SK-N-SH (cell line): ENCODE measurements at regions not wholly inside any gene's neighbourhood (a gene's known extent, or its start where the extent isn't known, plus 50 kb on each side); places are given as distances from the start of the nearest gene placed in this dataset.

Experiments
- CTCF ChIA-PET: fragments of 300-600, 350-600 bp; formaldehyde crosslinking; extraction: SDS; loops from one replicate; lab custom pipeline; 2021; lab: Yijun Ruan, JAX
- POLR2A ChIA-PET: fragments of 350-600 bp; sonication (Branson Sonifier 250); formaldehyde crosslinking; extraction: SDS; loops from one replicate; lab custom pipeline; 2020; ENCODE audit warnings: antibody characterized with exemption, inconsistent platforms; lab: Yijun Ruan, JAX
- DNase-seq: peaks from one replicate; pipeline ENCODE4 v3.0.0; 2012
- H2AFZ ChIP-seq: fragments of 200-600 bp; sonication (generic); 2 replicates; pipeline ENCODE4 v1.8.1; 2016; ENCODE audit warnings: antibody characterized with exemption, mild to moderate bottlenecking, low read depth
- H3F3A ChIP-seq: fragments of 200-600 bp; sonication (generic); replicated peaks from 2 replicates; pipeline ENCODE3; 2016; ENCODE audit warnings: antibody characterized with exemption, mild to moderate bottlenecking; ENCODE audit not compliant: insufficient read depth
- H3K27ac ChIP-seq, 2 experiments: fragments of 200-500 bp in 1 of 2; fragments of 200-600 bp in 1 of 2; sonication (Bioruptor generic) in 1 of 2; sonication (generic), shearing (Covaris generic) in 1 of 2; 2 replicates each; pipeline versions ENCODE4 v1.5.1 to v1.6.1; 2014 to 2016; ENCODE audit warnings: low read depth in 2 of 2, inconsistent platforms in 1 of 2, low read length in 1 of 2, mild to moderate bottlenecking in 1 of 2, mixed read lengths in 1 of 2
- H3K27me3 ChIP-seq: fragments of 200-600 bp; sonication (generic), shearing (Covaris generic); 2 replicates; pipeline ENCODE4 v1.6.1; 2016; ENCODE audit warnings: mixed run types; ENCODE audit not compliant: insufficient read depth
- H3K36me3 ChIP-seq, 2 experiments: fragments of 200-500 bp in 1 of 2; fragments of 200-600 bp in 1 of 2; sonication (Bioruptor generic) in 1 of 2; sonication (generic) in 1 of 2; replicated peaks in 1 of 2; 2 replicates each; pipeline versions ENCODE3 to v1.5.1; 2014 to 2016; ENCODE audit warnings: low read length in 1 of 2, mild to moderate bottlenecking in 1 of 2; ENCODE audit not compliant: insufficient read depth in 2 of 2, control insufficient read depth in 1 of 2
- H3K4me1 ChIP-seq, 2 experiments: fragments of 200-500 bp in 1 of 2; fragments of 200-600 bp in 1 of 2; sonication (Bioruptor generic) in 1 of 2; sonication (generic), shearing (Covaris generic) in 1 of 2; 2 replicates each; pipeline versions ENCODE4 v1.5.1 to v1.6.1; 2014 to 2016; ENCODE audit warnings: low read depth in 1 of 2, low read length in 1 of 2, mixed run types in 1 of 2; ENCODE audit not compliant: insufficient read depth in 2 of 2, control insufficient read depth in 1 of 2
- H3K4me2 ChIP-seq: fragments of 200-600 bp; sonication (generic), shearing (Covaris generic); 2 replicates; pipeline ENCODE4 v1.6.1; 2017; ENCODE audit warnings: mixed run types
- H3K4me3 ChIP-seq, 2 experiments: fragments of 200-500 bp in 1 of 2; fragments of 200-600 bp in 1 of 2; sonication (Bioruptor generic) in 1 of 2; sonication (generic), shearing (Covaris generic) in 1 of 2; 2 replicates each; pipeline versions ENCODE4 v1.5.1 to v1.8.1; 2014 to 2016; ENCODE audit warnings: low read depth in 2 of 2, inconsistent platforms in 1 of 2, low read length in 1 of 2, mild to moderate bottlenecking in 1 of 2, mixed read lengths in 1 of 2, moderate library complexity in 1 of 2
- H3K79me2 ChIP-seq: fragments of 200-600 bp; sonication (generic); 2 replicates; pipeline ENCODE4 v1.8.1; 2017; ENCODE audit warnings: mild to moderate bottlenecking; ENCODE audit not compliant: insufficient read depth
- H3K9ac ChIP-seq: fragments of 200-600 bp; sonication (generic); 2 replicates; pipeline ENCODE4 v1.6.1; 2017; ENCODE audit warnings: mixed run types
- H3K9me2 ChIP-seq: fragments of 200-600 bp; sonication (generic); 2 replicates; pipeline ENCODE4 v1.6.1; 2017; ENCODE audit warnings: mixed run types
- H3K9me3 ChIP-seq: fragments of 200-600 bp; sonication (generic); 2 replicates; pipeline ENCODE4 v1.6.1; 2017; ENCODE audit warnings: mixed run types, mild to moderate bottlenecking, moderate library complexity
- H4K20me1 ChIP-seq: fragments of 200-600 bp; sonication (generic); 2 replicates; pipeline ENCODE4 v1.6.1; 2017; ENCODE audit warnings: mild to moderate bottlenecking, mixed run types; ENCODE audit not compliant: insufficient read depth
- CTCF ChIP-seq: fragments of 200-600 bp; sonication (generic); IDR thresholded peaks from 2 replicates; pipeline ENCODE4 v1.6.1; 2017; ENCODE audit warnings: antibody characterized with exemption, mild to moderate bottlenecking, moderate library complexity
- ELF1 ChIP-seq: IDR thresholded peaks from 2 replicates; pipeline ENCODE4 v1.4.0; 2012
- EP300 ChIP-seq, 2 experiments: IDR thresholded peaks; 2 replicates each; pipeline versions ENCODE4 v1.4.0 to v1.6.1; 2012; ENCODE audit warnings: borderline replicate concordance in 1 of 2, low read depth in 1 of 2, low read length in 1 of 2
- EZH2phosphoT487 ChIP-seq: fragments of 200-600 bp; sonication (generic); IDR thresholded peaks from 2 replicates; pipeline ENCODE4 v1.6.1; 2017; ENCODE audit warnings: low read depth, mixed run types, mild to moderate bottlenecking, antibody characterized with exemption, moderate library complexity, borderline replicate concordance
- FOXM1 ChIP-seq: IDR thresholded peaks from 2 replicates; pipeline ENCODE4 v1.4.0; 2012; ENCODE audit warnings: low read depth, mild to moderate bottlenecking
- GATA2 ChIP-seq: sonication (generic); formaldehyde crosslinking; IDR thresholded peaks from 2 replicates; pipeline ENCODE4 v1.5.0; 2020; ENCODE audit warnings: mild to moderate bottlenecking, missing genetic modification reagents
- MEF2A ChIP-seq: IDR thresholded peaks from 2 replicates; pipeline ENCODE4 v1.4.0; 2012; ENCODE audit warnings: low read depth, borderline replicate concordance
- MXI1 ChIP-seq: IDR thresholded peaks from 2 replicates; pipeline ENCODE4 v1.6.1; 2012; ENCODE audit warnings: mild to moderate bottlenecking, low read depth, low read length, improper control_type of control experiment
- NRF1 ChIP-seq: IDR thresholded peaks from 2 replicates; pipeline ENCODE4 v1.6.1; 2012; ENCODE audit warnings: low read depth, mild to moderate bottlenecking, low read length
- PBX3 ChIP-seq: IDR thresholded peaks from 2 replicates; pipeline ENCODE4; 2012
- POLR2AphosphoS5 ChIP-seq: IDR thresholded peaks from 2 replicates; pipeline ENCODE4 v1.6.1; 2012; ENCODE audit warnings: low read depth, low read length
- RAD21 ChIP-seq: IDR thresholded peaks from 2 replicates; pipeline ENCODE4 v1.6.1; 2012; ENCODE audit warnings: mild to moderate bottlenecking, low read length
- RCOR1 ChIP-seq: fragments of 150-350 bp; IDR thresholded peaks from 2 replicates; pipeline ENCODE4 v1.6.1; 2017; ENCODE audit warnings: antibody characterized with exemption, low read length
- RFX5 ChIP-seq: IDR thresholded peaks from 2 replicates; pipeline ENCODE4 v1.6.1; 2012; ENCODE audit warnings: mild to moderate bottlenecking, improper control_type of control experiment, low read length
- SIN3A ChIP-seq: IDR thresholded peaks from 2 replicates; pipeline ENCODE4 v1.6.1; 2012; ENCODE audit warnings: low read depth, mild to moderate bottlenecking, low read length, moderate library complexity, borderline replicate concordance
- TAF1 ChIP-seq: IDR thresholded peaks from 2 replicates; pipeline ENCODE4 v1.6.1; 2012; ENCODE audit warnings: low read depth, mild to moderate bottlenecking, low read length, moderate library complexity, borderline replicate concordance
- TCF12 ChIP-seq: IDR thresholded peaks from 2 replicates; pipeline ENCODE4 v1.4.0; 2012
- TEAD4 ChIP-seq: IDR thresholded peaks from 2 replicates; pipeline ENCODE4 v1.4.0; 2012; ENCODE audit warnings: mild to moderate bottlenecking, borderline replicate concordance; ENCODE audit not compliant: insufficient read depth
- YY1 ChIP-seq: IDR thresholded peaks from 2 replicates; pipeline ENCODE4 v1.4.0; 2012; ENCODE audit warnings: low read depth, mild to moderate bottlenecking
- ZBTB33 ChIP-seq: IDR thresholded peaks from 2 replicates; pipeline ENCODE4 v1.4.0; 2012; ENCODE audit warnings: low read depth, borderline replicate concordance
- WGBS: methylation state at CpG from one replicate; pipeline ENCODE4 v1.1.6; 2017; ENCODE audit warnings: low lambda C conversion rate; 5-methylcytosine and 5-hydroxymethylcytosine counted together

- no peaks in the 10 kb centered on the region for H3K36me3 ChIP-seq
- WGBS = 59% methylated on average over 2 of the region's 2 CpGs
- CTCF ChIA-PET = no interaction called here
- peak overlapping the region in 1 of 2 experiments; percentile 91; a peak in 2 of 4 replicates for H3K27ac ChIP-seq
- H3K79me2 ChIP-seq = no peaks in the 10 kb centered on the region
- H3F3A ChIP-seq = no peaks in the 10 kb centered on the region
- no peak overlapping the region for H3K9ac ChIP-seq
- no peaks in the 10 kb centered on the region for H4K20me1 ChIP-seq
- no peaks in the 10 kb centered on the region for H3K9me2 ChIP-seq
- no peak for DNase-seq
- POLR2A ChIA-PET = no interaction called here
- no peak overlapping the region for H3K4me3 ChIP-seq
- no peak overlapping the region for H3K4me2 ChIP-seq
- peaks cover 0 to 18% of the 10 kb centered on the region in 2 experiments; a peak in 2 of 4 replicates for H3K4me1 ChIP-seq
- H2AFZ ChIP-seq = no peak overlapping the region
- TF ChIP-seq TEAD4 (no peak), YY1 (no peak), PBX3 (peak; percentile 6; the same call in 1 of the 2 replicates), RAD21 (peak; percentile 4; the same call in 1 of the 2 replicates), RFX5 (no peak), EP300 (IDR thresholded peaks at IDR 0.05; ENCODE audit: borderline replicate concordance in 1 of 2, low read depth in 1 of 2, low read length in 1 of 2) (peak in 1 of 2 experiments; percentile 39; a peak in 2 of 4 replicates), GATA2 (CRISPR knock-in tag) (peak; percentile 50)
- H3K27me3 ChIP-seq = no peaks in the 10 kb centered on the region
- 0 out of 2 replicates have a peak, but pooled peaks cover 6% of the 10 kb centered on the region for H3K9me3 ChIP-seq
Observed at GRCh38 chr1:55833529-55834091, 618.4 kb upstream of the USP24 start.

GRCh38 chr1:55831759-55832158, 616.6 kb upstream of the USP24 start:
- H3K4me2 ChIP-seq = no peak overlapping the region
- no peaks in the 10 kb centered on the region for H3K79me2 ChIP-seq
- peak overlapping the region in 1 of 2 experiments; percentile 3; a peak in 1 of 4 replicates for H3K27ac ChIP-seq
- H3F3A ChIP-seq = no peaks in the 10 kb centered on the region
- ChIA-PET POLR2A (no interaction called here), CTCF (no interaction called here)
- DNase-seq = no peak
- H3K27me3 ChIP-seq = no peaks in the 10 kb centered on the region
- no peak overlapping the region for H3K9ac ChIP-seq
- TF ChIP-seq TCF12 = no peak
- TF ChIP-seq ZBTB33 = no peak
- TF ChIP-seq POLR2AphosphoS5 = no peak
- TF ChIP-seq ELF1 = no peak
- TF ChIP-seq SIN3A = no peak
- TF ChIP-seq FOXM1 = no peak
- no peak for TF ChIP-seq NRF1
- TF ChIP-seq RFX5 = no peak
- no peak for TF ChIP-seq RCOR1
- TF ChIP-seq EZH2phosphoT487 = no peak
- TF ChIP-seq MXI1 = no peak
- no peak for TF ChIP-seq PBX3
- TF ChIP-seq YY1 = no peak
- no peak for TF ChIP-seq TEAD4
- TF ChIP-seq MEF2A = no peak
- TF ChIP-seq CTCF = no peak
- no peak for TF ChIP-seq TAF1
- H3K4me1 ChIP-seq = peaks cover 0 to 18% of the 10 kb centered on the region in 2 experiments; a peak in 2 of 4 replicates
- 79% methylated on average over 3 of the region's 3 CpGs for WGBS
- no peaks in the 10 kb centered on the region for H4K20me1 ChIP-seq
- H3K36me3 ChIP-seq = no peaks in the 10 kb centered on the region
- no peak overlapping the region for H3K4me3 ChIP-seq
- H2AFZ ChIP-seq = no peak overlapping the region
- H3K9me2 ChIP-seq = no peaks in the 10 kb centered on the region
- no peaks in the 10 kb centered on the region for H3K9me3 ChIP-seq
